ENCODE measurements at regions not wholly inside any gene's neighbourhood (a gene's known extent, or its start where the extent isn't known, plus 50 kb on each side); places are given as distances from the start of the nearest gene placed in this dataset.

DNA sequence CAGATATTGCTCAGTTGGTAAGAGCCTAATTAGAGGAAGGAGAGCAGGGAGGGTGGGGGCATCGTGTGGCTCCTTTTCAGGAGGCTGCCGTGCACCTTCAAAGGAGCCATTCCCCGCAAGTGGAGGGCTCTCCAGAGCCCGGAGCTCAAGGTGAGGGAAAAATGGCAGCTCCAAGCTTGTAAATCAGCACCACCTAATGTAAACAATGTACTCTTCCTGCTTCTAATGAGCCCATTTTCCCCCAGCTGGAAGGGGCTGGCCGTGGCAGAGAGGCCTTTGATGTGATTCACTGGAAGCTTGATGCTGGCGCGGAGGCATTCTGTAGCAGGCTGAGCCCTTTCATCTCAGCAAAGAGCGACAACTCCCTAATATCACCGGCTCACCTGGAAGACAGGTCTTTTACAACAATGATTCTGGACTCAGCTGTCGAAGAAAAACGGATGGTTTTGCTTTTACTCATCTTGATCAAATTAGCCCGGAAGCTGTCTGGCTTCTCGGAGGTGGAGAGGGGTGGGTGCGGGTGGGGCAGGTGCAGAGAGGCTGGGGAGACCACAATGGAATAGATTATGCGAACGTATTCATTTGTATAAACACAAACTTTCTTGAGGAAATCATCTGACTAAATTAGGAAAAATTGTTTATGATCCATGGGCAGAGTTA lies 112.5 kb downstream of the RRAGC start:
- H2AFZ ChIP-seq (ENCODE audit: low read length), result no peak overlapping the region
- H3K27ac ChIP-seq (ENCODE audit: insufficient read depth, low read length), result no peak overlapping the region

DNA sequence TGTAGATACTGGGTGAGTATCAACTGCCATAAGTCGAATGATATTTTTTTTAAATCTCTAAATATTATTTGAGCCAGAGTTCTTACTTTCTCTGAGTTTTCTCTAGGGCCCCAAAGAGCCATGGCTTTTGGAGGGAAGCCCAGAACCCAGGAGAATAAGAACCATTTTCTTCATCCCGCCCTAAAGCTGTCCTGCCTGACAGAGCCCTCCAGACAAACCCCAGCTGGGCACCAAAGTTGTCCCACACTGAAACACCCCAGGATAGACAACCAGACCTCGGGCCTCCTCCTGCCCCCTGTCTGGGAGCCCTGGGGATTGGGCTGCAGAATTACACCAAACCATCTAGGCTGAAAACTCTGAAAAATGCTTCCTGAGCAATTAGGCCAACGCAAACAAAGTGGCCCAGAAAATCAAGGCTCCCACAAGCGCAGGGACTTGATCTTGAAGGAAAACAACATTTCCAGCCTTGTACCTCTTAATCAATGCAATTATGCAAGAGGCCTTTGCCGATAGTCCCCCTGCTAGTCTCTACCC lies 113.1 kb downstream of the RRAGC start:
- Histone ChIP-seq H3K9me3 (ENCODE audit: control insufficient read depth, insufficient read depth, low read depth, low read length) (no peaks in the 10 kb centered on the region), H3K4me3 (replicated peaks in 1 of 4; ENCODE audit: control extremely low read depth in 1 of 4, insufficient read depth in 1 of 4, low read depth in 3 of 4, low read length in 4 of 4) (no peak overlapping the region), H3K27me3 (ENCODE audit: control insufficient read depth, insufficient read depth, low read length) (no peaks in the 10 kb centered on the region), H3K79me2 (ENCODE audit: control insufficient read depth, insufficient read depth, low read length) (no peaks in the 10 kb centered on the region), H2AFZ (ENCODE audit: low read length) (no peak overlapping the region), H3K4me2 (ENCODE audit: extremely low read depth, insufficient read depth, low read length) (no peak overlapping the region), H3K9ac (ENCODE audit: insufficient read depth, low read length) (no peak overlapping the region), H3K27ac (ENCODE audit: insufficient read depth, low read length) (no peak overlapping the region), H3K4me1 (ENCODE audit: control insufficient read depth, extremely low read depth, insufficient read depth, low read length) (no peaks in the 10 kb centered on the region), H3K36me3 (ENCODE audit: control insufficient read depth, insufficient read depth, low read length) (no peaks in the 10 kb centered on the region), H4K20me1 (ENCODE audit: control insufficient read depth, extremely low read depth, insufficient read depth, low read length) (no peaks in the 10 kb centered on the region)
- no peak for DNase-seq (ENCODE audit: low read depth in 2 of 2)
- no peak for TF ChIP-seq CTCF (conservative IDR thresholded peaks at IDR 0.05 in 1 of 2, IDR thresholded peaks at IDR 0.05 in 1 of 2; ENCODE audit: low read depth in 1 of 2, low read length in 2 of 2)
- no peak for TF ChIP-seq EZH2 (IDR thresholded peaks at IDR 0.05; ENCODE audit: low read length, missing control alignments)

More for the DNA sequence above, 112.5 kb downstream of the RRAGC start:
- Histone ChIP-seq H3K27me3 (ENCODE audit: control insufficient read depth, insufficient read depth, low read length) (no peaks in the 10 kb centered on the region), H3K36me3 (ENCODE audit: control insufficient read depth, insufficient read depth, low read length) (no peaks in the 10 kb centered on the region), H3K79me2 (ENCODE audit: control insufficient read depth, insufficient read depth, low read length) (no peaks in the 10 kb centered on the region), H4K20me1 (ENCODE audit: control insufficient read depth, extremely low read depth, insufficient read depth, low read length) (no peaks in the 10 kb centered on the region), H3K9ac (ENCODE audit: insufficient read depth, low read length) (no peak overlapping the region), H3K4me1 (ENCODE audit: control insufficient read depth, extremely low read depth, insufficient read depth, low read length) (no peaks in the 10 kb centered on the region), H3K4me3 (replicated peaks in 1 of 4; ENCODE audit: control extremely low read depth in 1 of 4, insufficient read depth in 1 of 4, low read depth in 3 of 4, low read length in 4 of 4) (no peak overlapping the region), H3K4me2 (ENCODE audit: extremely low read depth, insufficient read depth, low read length) (no peak overlapping the region), H3K9me3 (ENCODE audit: control insufficient read depth, insufficient read depth, low read depth, low read length) (no peaks in the 10 kb centered on the region)
- DNase-seq (ENCODE audit: low read depth in 2 of 2), result no peak
- TF ChIP-seq EZH2 (IDR thresholded peaks at IDR 0.05; ENCODE audit: low read length, missing control alignments) (no peak), CTCF (conservative IDR thresholded peaks at IDR 0.05 in 1 of 2, IDR thresholded peaks at IDR 0.05 in 1 of 2; ENCODE audit: low read depth in 1 of 2, low read length in 2 of 2) (no peak)

- peak in 1 of 2 donors; percentile 20 for DNase-seq (ENCODE audit: low read depth in 2 of 2)
- Histone ChIP-seq H3K27ac (ENCODE audit: insufficient read depth, low read length) (no peak overlapping the region), H3K27me3 (ENCODE audit: control insufficient read depth, insufficient read depth, low read length) (no peaks in the 10 kb centered on the region)
Observed at GRCh38 chr1:38745476-38746401, 113.8 kb downstream of the RRAGC start.

More at GRCh38 chr1:38745476-38746401, 113.8 kb downstream of the RRAGC start:
- H3K79me2 ChIP-seq (ENCODE audit: control insufficient read depth, insufficient read depth, low read length), result no peaks in the 10 kb centered on the region
- H3K9ac ChIP-seq (ENCODE audit: insufficient read depth, low read length), result no peak overlapping the region
- no peak overlapping the region for H3K4me2 ChIP-seq (ENCODE audit: extremely low read depth, insufficient read depth, low read length)
- H3K9me3 ChIP-seq (ENCODE audit: control insufficient read depth, insufficient read depth, low read depth, low read length), result no peaks in the 10 kb centered on the region
- no peak overlapping the region for H2AFZ ChIP-seq (ENCODE audit: low read length)
- TF ChIP-seq CTCF (conservative IDR thresholded peaks at IDR 0.05 in 1 of 2, IDR thresholded peaks at IDR 0.05 in 1 of 2; ENCODE audit: low read depth in 1 of 2, low read length in 2 of 2) (no peak), EZH2 (IDR thresholded peaks at IDR 0.05; ENCODE audit: low read length, missing control alignments) (no peak)
- no peaks in the 10 kb centered on the region for H4K20me1 ChIP-seq (ENCODE audit: control insufficient read depth, extremely low read depth, insufficient read depth, low read length)
- H3K4me1 ChIP-seq (ENCODE audit: control insufficient read depth, extremely low read depth, insufficient read depth, low read length), result no peaks in the 10 kb centered on the region
- no peak overlapping the region for H3K4me3 ChIP-seq (replicated peaks in 1 of 4; ENCODE audit: control extremely low read depth in 1 of 4, insufficient read depth in 1 of 4, low read depth in 3 of 4, low read length in 4 of 4)
- no peaks in the 10 kb centered on the region for H3K36me3 ChIP-seq (ENCODE audit: control insufficient read depth, insufficient read depth, low read length)

All from fibroblast of lung (primary cell).